Ecto neural progenitor cell (in vitro differentiated cells): ENCODE measurements at regions not wholly inside any gene's neighbourhood (a gene's known extent, or its start where the extent isn't known, plus 50 kb on each side); places are given as distances from the start of the nearest gene placed in this dataset.
"Not testable (repeated sequence)": the region's sequence is repeated elsewhere in the genome, so short reads cannot be mapped to it uniquely, and the experiment has no call there.

ENCODE experiments used
- DNase-seq: peaks from one replicate; pipeline ENCODE4 v3.0.0-alpha.2; 2018; ENCODE audit warnings: low spot score

GRCh38 chr1:81217058-81217457 is 583.7 kb upstream of the ADGRL2 start:
- no peak for DNase-seq

- no peak for DNase-seq
Measured at GRCh38 chr1:81213279-81213678, 587.5 kb upstream of the ADGRL2 start.

- DNase-seq: no peak
Measured at GRCh38 chr1:81209461-81209860, 591.3 kb upstream of the ADGRL2 start.

- no peak for DNase-seq
Measured at GRCh38 chr1:81208441-81208840, 592.3 kb upstream of the ADGRL2 start.

GRCh38 chr1:81205956-81206355 is 594.8 kb upstream of the ADGRL2 start:
- DNase-seq: no peak

- DNase-seq: no peak
Measured at GRCh38 chr1:81201779-81202178, 599.0 kb upstream of the ADGRL2 start.

GRCh38 chr1:81197591-81197990 is 603.1 kb upstream of the ADGRL2 start:
- DNase-seq: no peak

- DNase-seq: no peak
Measured at GRCh38 chr1:81192647-81193642, 607.8 kb upstream of the ADGRL2 start.

- DNase-seq: no peak
Measured at GRCh38 chr1:81190003-81190402, 610.7 kb upstream of the ADGRL2 start.

- DNase-seq: no peak
Measured at GRCh38 chr1:81187635-81188034, 613.1 kb upstream of the ADGRL2 start.

- no peak for DNase-seq
Measured at GRCh38 chr1:81186261-81186660, 614.5 kb upstream of the ADGRL2 start.

GRCh38 chr1:81183553-81183952 is 617.2 kb upstream of the ADGRL2 start:
- DNase-seq: no peak

GRCh38 chr1:81183051-81183450 is 617.7 kb upstream of the ADGRL2 start:
- DNase-seq: no peak

GRCh38 chr1:81179242-81179641 is 621.5 kb upstream of the ADGRL2 start:
- DNase-seq: no peak

- not testable (repeated sequence) for DNase-seq
Measured at GRCh38 chr1:81178431-81179093, 622.2 kb upstream of the ADGRL2 start.

GRCh38 chr1:81174811-81175476 is 625.8 kb upstream of the ADGRL2 start:
- DNase-seq: no peak

GRCh38 chr1:81174052-81174451 is 626.7 kb upstream of the ADGRL2 start:
- DNase-seq: no peak

GRCh38 chr1:81172483-81172882 is 628.3 kb upstream of the ADGRL2 start:
- DNase-seq: no peak

- no peak for DNase-seq
Measured at GRCh38 chr1:81170721-81171120, 630.0 kb upstream of the ADGRL2 start.

GRCh38 chr1:81165963-81166362 is 634.8 kb upstream of the ADGRL2 start:
- DNase-seq: no peak

GRCh38 chr1:81160696-81161095 is 640.0 kb upstream of the ADGRL2 start:
- no peak for DNase-seq

GRCh38 chr1:81158592-81158991 is 642.1 kb upstream of the ADGRL2 start:
- no peak for DNase-seq

GRCh38 chr1:81157686-81158085 is 643.0 kb upstream of the ADGRL2 start:
- no peak for DNase-seq
